Transverse colon (tissue), 4 donors: ENCODE measurements at regions not wholly inside any gene's neighbourhood (a gene's known extent, or its start where the extent isn't known, plus 50 kb on each side); places are given as distances from the start of the nearest gene placed in this dataset.

Experiments used
- DNase-seq: peaks from one replicate; pipeline ENCODE4 v3.0.0-alpha.2; 2019
- H3K27ac ChIP-seq, 4 donors: fragments of 200-600 bp; sonication (generic); 2 replicates each; pipeline ENCODE4 v1.5.1; 2016 to 2018; ENCODE audit warnings: inconsistent platforms in 4 of 4
- H3K27me3 ChIP-seq: fragments of 200-600 bp; sonication (generic); 2 replicates; pipeline ENCODE4 v1.5.1; 2017; ENCODE audit warnings: inconsistent platforms
- H3K36me3 ChIP-seq, 4 donors: fragments of 200-600 bp; sonication (generic); 2 replicates each; pipeline ENCODE4 v1.5.1; 2017 to 2019; ENCODE audit warnings: inconsistent platforms in 4 of 4
- H3K4me1 ChIP-seq, 4 donors: fragments of 200-600 bp; sonication (generic); 2 replicates each; pipeline ENCODE4 v1.5.1; 2017 to 2020; ENCODE audit warnings: inconsistent platforms in 4 of 4
- H3K4me3 ChIP-seq, 4 donors: fragments of 200-600 bp; sonication (generic); 1 replicate in 1 of 4; 2 replicates in 3 of 4; pipeline versions ENCODE4 v1.5.1 to v1.6.1; 2017 to 2019; ENCODE audit warnings: inconsistent platforms in 4 of 4
- H3K9me3 ChIP-seq, 2 donors: fragments of 200-600 bp; sonication (generic); 2 replicates each; pipeline ENCODE4 v1.5.1; 2017 to 2019; ENCODE audit warnings: inconsistent platforms in 2 of 2
- EP300 ChIP-seq: sonication (generic); formaldehyde crosslinking; IDR thresholded peaks from one replicate; pipeline ENCODE4 v1.6.1; 2017; ENCODE audit warnings: antibody characterized with exemption, low read depth
- POLR2A ChIP-seq: fragments of 450-650 bp; IDR thresholded peaks from one replicate; pipeline ENCODE4 v1.6.1; 2016; ENCODE audit warnings: antibody characterized with exemption, mild to moderate bottlenecking, moderate library complexity
- POLR2AphosphoS5 ChIP-seq, 3 donors: sonication (generic); formaldehyde crosslinking; IDR thresholded peaks; one replicate each; pipeline ENCODE4 v1.6.1; 2016; ENCODE audit warnings: antibody characterized with exemption in 3 of 3
- WGBS, 2 donors: methylation state at CpG; one replicate each; pipeline ENCODE4 v1.1.5; 2018; ENCODE audit warnings: low coverage in 1 of 2; 5-methylcytosine and 5-hydroxymethylcytosine counted together
- in situ Hi-C, 4 donors: fragments of 200-750 bp; cut with MboI; loops; one replicate each; pipeline versions ENCODE4 v1.15.0 to v1.15.1; 2017; ENCODE audit warnings: low sequenced_read_pairs in 3 of 4, low pct_ligation_motif_present in 1 of 4, low pct_unique_long_range_greater_than_20kb in 1 of 4
- intact Hi-C: fragments of 100-400 bp; cut with DNase I; formaldehyde crosslinking; loops from one replicate; pipeline ENCODE4 v1.15.1; 2023; ENCODE audit warnings: low total_unique reads
- TF ChIP-seq, protein P1 (sequence below), 5 experiments: fragments of 200-600 bp in 3 of 5; fragments of 450-650 bp in 2 of 5; sonication (generic) in 3 of 5; IDR thresholded peaks; 1 replicate in 2 of 5; 2 replicates in 3 of 5; pipeline ENCODE4 v1.5.1; 2016 to 2017; ENCODE audit warnings: antibody characterized with exemption in 5 of 5, inconsistent platforms in 3 of 5, mild to moderate bottlenecking in 2 of 5, moderate library complexity in 1 of 5

GRCh38 chr18:64518191-64518590, 369.3 kb upstream of the LINC00305 start:
- DNase-seq, result no peak
- TF ChIP-seq, protein P1, sequence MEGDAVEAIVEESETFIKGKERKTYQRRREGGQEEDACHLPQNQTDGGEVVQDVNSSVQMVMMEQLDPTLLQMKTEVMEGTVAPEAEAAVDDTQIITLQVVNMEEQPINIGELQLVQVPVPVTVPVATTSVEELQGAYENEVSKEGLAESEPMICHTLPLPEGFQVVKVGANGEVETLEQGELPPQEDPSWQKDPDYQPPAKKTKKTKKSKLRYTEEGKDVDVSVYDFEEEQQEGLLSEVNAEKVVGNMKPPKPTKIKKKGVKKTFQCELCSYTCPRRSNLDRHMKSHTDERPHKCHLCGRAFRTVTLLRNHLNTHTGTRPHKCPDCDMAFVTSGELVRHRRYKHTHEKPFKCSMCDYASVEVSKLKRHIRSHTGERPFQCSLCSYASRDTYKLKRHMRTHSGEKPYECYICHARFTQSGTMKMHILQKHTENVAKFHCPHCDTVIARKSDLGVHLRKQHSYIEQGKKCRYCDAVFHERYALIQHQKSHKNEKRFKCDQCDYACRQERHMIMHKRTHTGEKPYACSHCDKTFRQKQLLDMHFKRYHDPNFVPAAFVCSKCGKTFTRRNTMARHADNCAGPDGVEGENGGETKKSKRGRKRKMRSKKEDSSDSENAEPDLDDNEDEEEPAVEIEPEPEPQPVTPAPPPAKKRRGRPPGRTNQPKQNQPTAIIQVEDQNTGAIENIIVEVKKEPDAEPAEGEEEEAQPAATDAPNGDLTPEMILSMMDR (IDR thresholded peaks at IDR 0.05), result no peak
- no peak for TF ChIP-seq POLR2A
- TF ChIP-seq EP300, result no peak
- no peak for TF ChIP-seq POLR2AphosphoS5 (IDR thresholded peaks at IDR 0.05)
- Histone ChIP-seq H3K27me3 (no peaks in the 10 kb centered on the region), H3K4me3 (no peak overlapping the region), H3K9me3 (no peaks in the 10 kb centered on the region), H3K27ac (no peak overlapping the region), H3K36me3 (no peaks in the 10 kb centered on the region), H3K4me1 (no peaks in the 10 kb centered on the region)
- 93 to 95% methylated on average over 2 of the region's 2 CpGs for WGBS, 2 donors
- intact Hi-C loops (no loop called here), in situ Hi-C loops (no loop called here)

DNA sequence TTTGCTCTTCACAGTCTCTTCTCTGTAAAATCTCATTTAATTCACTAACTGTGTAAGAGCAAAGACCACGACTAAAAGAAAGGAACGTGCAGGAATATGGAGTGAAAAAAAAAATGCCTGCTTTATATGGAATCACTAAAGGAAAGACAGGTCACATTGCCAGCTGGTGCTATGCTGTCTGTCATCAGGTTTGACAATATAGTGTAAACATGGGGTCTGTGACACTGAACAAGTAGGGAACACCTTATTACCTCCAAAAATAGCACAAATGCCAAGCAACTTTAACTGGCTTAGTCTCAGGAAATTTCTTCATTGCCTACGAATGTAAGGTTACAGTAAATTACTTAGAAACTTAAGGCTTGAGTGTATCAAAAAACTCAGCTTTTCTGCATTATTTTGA, 364.5 kb upstream of the LINC00305 start:
- no peak for DNase-seq
- H3K27me3 ChIP-seq, result no peaks in the 10 kb centered on the region
- in situ Hi-C loops (no loop called here), intact Hi-C loops (no loop called here)
- TF ChIP-seq EP300 (no peak), POLR2AphosphoS5 (IDR thresholded peaks at IDR 0.05) (no peak), POLR2A (no peak)
- TF ChIP-seq, protein P1 (IDR thresholded peaks at IDR 0.05), result no peak
- H3K27ac ChIP-seq, result no peak overlapping the region
- no peaks in the 10 kb centered on the region for H3K36me3 ChIP-seq
- H3K4me1 ChIP-seq, result no peaks in the 10 kb centered on the region
- H3K4me3 ChIP-seq, result no peak overlapping the region
- 35 to 43% methylated on average over 2 to 3 of the region's 3 CpGs for WGBS, 2 donors
- H3K9me3 ChIP-seq, result no peaks in the 10 kb centered on the region

- H3K4me1 ChIP-seq, result no peaks in the 10 kb centered on the region
- no peak overlapping the region for H3K4me3 ChIP-seq
- in situ Hi-C loops, result no loop called here
- no peak overlapping the region for H3K27ac ChIP-seq
- TF ChIP-seq EP300 (no peak), POLR2A (no peak), POLR2AphosphoS5 (IDR thresholded peaks at IDR 0.05) (no peak)
- TF ChIP-seq, protein P1 (IDR thresholded peaks at IDR 0.05), result no peak
- H3K27me3 ChIP-seq, result no peaks in the 10 kb centered on the region
- no peaks in the 10 kb centered on the region for H3K9me3 ChIP-seq
- WGBS, 2 donors, result 81 to 85% methylated on average over 5 of the region's 5 CpGs
- intact Hi-C loops, result no loop called here
- no peaks in the 10 kb centered on the region for H3K36me3 ChIP-seq
- DNase-seq, result no peak
Observed at GRCh38 chr18:64490207-64490606, 341.3 kb upstream of the LINC00305 start.

DNA sequence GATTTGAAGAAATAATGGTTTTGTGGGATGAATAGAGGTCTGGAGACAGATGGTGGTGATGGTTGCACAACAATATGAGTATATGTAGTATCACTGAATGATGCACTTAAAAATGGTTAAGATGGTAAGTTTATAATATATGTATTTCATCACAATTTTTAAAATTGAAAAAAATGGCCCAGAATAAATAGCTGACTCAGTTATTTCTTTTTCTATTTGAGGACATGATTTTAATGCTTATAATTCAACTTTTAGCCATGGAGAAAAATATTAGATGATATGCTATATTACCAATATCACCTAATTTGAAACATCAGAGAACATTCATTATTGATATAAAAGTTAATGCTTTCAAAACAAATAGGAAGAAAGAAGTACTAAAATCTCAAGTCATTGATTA, 339.8 kb upstream of the LINC00305 start:
- no peaks in the 10 kb centered on the region for H3K36me3 ChIP-seq
- no peak overlapping the region for H3K27ac ChIP-seq
- H3K4me1 ChIP-seq, result no peaks in the 10 kb centered on the region
- H3K9me3 ChIP-seq, result no peaks in the 10 kb centered on the region
- H3K27me3 ChIP-seq, result no peaks in the 10 kb centered on the region
- in situ Hi-C loops (no loop called here), intact Hi-C loops (no loop called here)
- TF ChIP-seq EP300, result no peak
- DNase-seq, result no peak
- no peak overlapping the region for H3K4me3 ChIP-seq

- Histone ChIP-seq H3K4me3 (no peak overlapping the region), H3K27me3 (no peaks in the 10 kb centered on the region), H3K27ac (no peak overlapping the region), H3K36me3 (no peaks in the 10 kb centered on the region), H3K4me1 (no peaks in the 10 kb centered on the region), H3K9me3 (no peaks in the 10 kb centered on the region)
- in situ Hi-C loops (no loop called here), intact Hi-C loops (no loop called here)
- no peak for DNase-seq
- no peak for TF ChIP-seq POLR2AphosphoS5 (IDR thresholded peaks at IDR 0.05)
- TF ChIP-seq, protein P1 (IDR thresholded peaks at IDR 0.05), result no peak
- TF ChIP-seq EP300, result no peak
- no peak for TF ChIP-seq POLR2A
- WGBS, 2 donors, result 57 to 65% methylated on average over 7 of the region's 7 CpGs
Observed at GRCh38 chr18:64474773-64475172, 325.9 kb upstream of the LINC00305 start.
